Motor neuron (in vitro differentiated cells): ENCODE measurements at regions not wholly inside any gene's neighbourhood (a gene's known extent, or its start where the extent isn't known, plus 50 kb on each side); places are given as distances from the start of the nearest gene placed in this dataset.
"Not testable (repeated sequence)": the region's sequence is repeated elsewhere in the genome, so short reads cannot be mapped to it uniquely, and the experiment has no call there.

ENCODE experiments used
- ATAC-seq, 8 experiments: fragments of 200-7000 bp; cut with Tn5 transposase; replicated peaks in 6 of 8; 2 replicates each; pipeline ENCODE4 v1.8.0; 2021; ENCODE audit warnings: mild to moderate bottlenecking in 8 of 8, moderate library complexity in 8 of 8
- H3K27ac ChIP-seq, 2 donors: fragments of 250-450 bp; sonication (Bioruptor Pico); 2 replicates each; pipeline ENCODE4 v1.9.0; 2021; ENCODE audit warnings: antibody characterized with exemption in 2 of 2, mild to moderate bottlenecking in 2 of 2, moderate library complexity in 1 of 2
- H3K4me1 ChIP-seq, 2 donors: fragments of 250-450 bp; sonication (Bioruptor Pico); replicated peaks in 1 of 2; 2 replicates each; pipeline ENCODE4 v1.6.1; 2021; ENCODE audit warnings: antibody characterized with exemption in 2 of 2, mild to moderate bottlenecking in 2 of 2, moderate library complexity in 1 of 2
- H3K4me3 ChIP-seq, 5 donors: fragments of 250-450 bp; sonication (Bioruptor Pico); 2 replicates each; pipeline ENCODE4 v1.9.0; 2021; ENCODE audit warnings: antibody characterized with exemption in 5 of 5, mild to moderate bottlenecking in 5 of 5, moderate library complexity in 4 of 5
- WGBS, 10 experiments: fragments of 450-650 bp; shearing (Covaris generic); methylation state at CpG; one replicate each; pipeline ENCODE4 v1.0.0; 2022; 5-methylcytosine and 5-hydroxymethylcytosine counted together
- in situ Hi-C, 9 experiments: fragments of 400-800 bp; cut with MboI; loops; one replicate each; pipeline ENCODE4 v1.15.0; 2021; ENCODE audit warnings: low sequenced_read_pairs in 9 of 9, low pct_unique_long_range_greater_than_20kb in 2 of 9; ENCODE audit not compliant: unreplicated experiment in 9 of 9

DNA sequence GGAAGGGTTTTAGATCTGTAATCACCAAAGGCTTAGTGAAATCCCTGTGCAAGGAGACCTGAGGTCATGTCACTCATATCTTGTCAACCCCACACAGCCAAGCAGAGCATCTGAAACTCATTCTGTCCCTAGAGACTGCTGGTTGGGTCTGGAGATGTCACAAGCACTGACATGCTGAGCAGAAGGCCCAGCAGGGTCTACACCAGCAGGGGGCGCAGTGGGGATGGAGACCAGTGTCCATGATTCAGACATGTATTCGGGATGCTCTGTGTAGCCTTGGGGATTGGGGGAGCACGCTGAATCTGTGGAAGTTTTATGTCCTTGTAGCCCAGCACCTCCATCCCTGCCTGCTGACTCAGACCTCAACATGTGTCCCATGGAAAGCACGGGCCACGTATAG lies 1247.3 kb downstream of the RPIA start:
- in situ Hi-C loops, H3K4me1 ChIP-seq, H3K27ac ChIP-seq, H3K4me3 ChIP-seq: not testable (repeated sequence)
- WGBS, 10 experiments, result 18% methylated on average over 2 of the region's 5 CpGs; no CpG with 5 or more reads in 9 of the 10 experiments
- ATAC-seq, result peak in 3 of 8 experiments; percentile 83 to 96 (median 89)

DNA sequence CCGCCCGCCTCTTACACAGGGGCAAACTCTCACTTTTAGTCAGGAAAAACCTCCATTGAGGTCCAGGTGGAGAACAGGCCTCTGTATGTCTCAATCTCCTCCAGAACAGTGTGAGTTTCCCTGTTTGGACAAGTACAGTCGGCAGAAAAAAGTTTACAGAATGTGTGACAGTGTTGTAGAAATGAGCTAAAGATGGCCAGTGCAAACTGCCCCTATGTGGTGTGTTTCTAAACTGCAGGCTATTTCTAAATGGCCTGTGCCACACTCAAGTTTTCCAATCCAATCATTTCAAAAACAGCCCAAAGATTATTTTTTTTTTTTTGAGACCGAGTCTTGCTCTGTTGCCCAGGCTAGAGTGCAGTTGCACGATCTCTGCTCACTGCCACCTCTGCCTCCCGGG lies 1252.8 kb downstream of the RPIA start:
- no CpG with 5 or more reads among the region's 6 CpGs for WGBS, 10 experiments
- H3K4me1 ChIP-seq, H3K4me3 ChIP-seq, in situ Hi-C loops, H3K27ac ChIP-seq: not testable (repeated sequence)
- peak in 3 of 8 experiments; percentile 35 to 57 (median 41) for ATAC-seq

DNA sequence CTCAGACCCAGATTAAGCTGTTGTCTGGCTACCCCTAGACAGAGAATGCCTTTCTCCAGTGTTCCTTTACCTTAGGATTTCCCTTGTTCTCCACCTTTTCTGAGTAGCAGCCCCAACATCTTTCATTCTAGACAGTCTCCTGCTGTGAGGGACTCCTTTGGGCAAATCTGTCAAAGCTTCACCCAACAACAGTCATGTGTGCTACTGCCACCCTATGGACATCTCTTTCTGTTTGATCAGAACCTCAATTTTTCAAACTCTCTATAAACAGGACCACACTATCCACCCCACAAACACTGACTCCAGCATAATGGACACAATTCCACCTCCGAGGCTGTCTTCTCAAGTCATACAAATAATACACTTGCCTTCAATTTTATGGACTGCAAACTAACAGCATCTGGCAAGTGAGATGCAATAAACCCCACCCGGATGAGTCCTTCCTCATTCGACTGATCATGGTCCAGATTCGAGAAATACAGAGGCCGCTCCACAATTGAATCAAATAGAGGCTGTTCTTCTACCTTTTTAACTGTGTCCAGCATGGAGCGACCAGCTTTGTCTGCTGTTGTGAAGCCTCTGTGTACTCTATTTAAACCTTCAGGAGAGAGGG lies 1253.6 kb downstream of the RPIA start:
- peak in 3 of 8 experiments; percentile 26 to 46 (median 44) for ATAC-seq

DNA sequence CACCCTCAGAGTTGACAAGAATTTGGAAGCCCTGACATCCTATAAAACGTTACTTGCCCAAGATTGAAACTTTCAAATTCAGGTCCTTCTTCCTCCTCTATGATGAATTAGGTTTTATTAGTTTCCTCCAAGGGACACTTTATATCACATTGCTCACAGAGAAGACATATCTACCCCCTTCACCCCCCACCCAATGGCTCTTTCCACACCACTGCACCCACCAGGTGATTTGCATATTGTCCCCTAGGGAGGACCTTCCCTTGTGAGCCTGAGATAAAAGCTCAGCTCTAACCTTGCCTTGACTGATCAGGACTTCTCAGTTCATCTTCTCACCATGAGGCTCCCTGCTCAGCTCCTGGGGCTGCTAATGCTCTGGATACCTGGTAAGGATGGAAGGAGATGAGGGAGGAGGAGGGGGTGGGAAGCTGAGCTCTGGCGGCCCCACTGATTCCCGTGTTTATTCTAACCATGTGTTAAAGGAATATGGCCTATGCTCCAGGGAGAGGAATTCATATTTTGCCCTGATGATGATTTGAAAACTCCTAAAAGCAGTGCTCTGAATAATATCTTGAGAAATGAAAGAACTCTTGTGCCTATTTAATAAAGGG lies 1255.8 kb downstream of the RPIA start:
- H3K27ac ChIP-seq, in situ Hi-C loops, H3K4me3 ChIP-seq, H3K4me1 ChIP-seq, ATAC-seq: not testable (repeated sequence)
- 0% methylated on average over 2 of the region's 3 CpGs; no CpG with 5 or more reads in 9 of the 10 experiments for WGBS, 10 experiments

More for the DNA sequence above, 1253.6 kb downstream of the RPIA start:
- H3K4me3 ChIP-seq, in situ Hi-C loops, H3K4me1 ChIP-seq, H3K27ac ChIP-seq: not testable (repeated sequence)
- no CpG with 5 or more reads among the region's 6 CpGs for WGBS, 10 experiments

DNA sequence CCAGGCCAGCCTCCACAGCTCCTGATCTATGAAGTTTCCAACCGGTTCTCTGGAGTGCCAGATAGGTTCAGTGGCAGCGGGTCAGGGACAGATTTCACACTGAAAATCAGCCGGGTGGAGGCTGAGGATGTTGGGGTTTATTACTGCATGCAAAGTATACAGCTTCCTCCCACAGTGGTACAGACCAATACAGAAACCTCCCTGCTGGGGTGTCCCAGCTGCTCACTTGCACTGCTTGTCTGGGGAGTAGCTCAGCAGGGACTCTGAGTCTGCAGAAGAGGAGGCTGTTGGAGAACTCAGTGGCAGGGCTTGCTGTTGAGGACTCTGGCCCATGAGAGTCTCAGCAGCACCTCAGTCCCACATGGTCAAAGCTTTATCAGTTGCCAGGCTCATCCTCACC lies 1256.6 kb downstream of the RPIA start:
- H3K27ac ChIP-seq, in situ Hi-C loops, H3K4me1 ChIP-seq, ATAC-seq, H3K4me3 ChIP-seq: not testable (repeated sequence)
- WGBS, 10 experiments, result 43% methylated on average over 1 of the region's 3 CpGs; no CpG with 5 or more reads in 9 of the 10 experiments

DNA sequence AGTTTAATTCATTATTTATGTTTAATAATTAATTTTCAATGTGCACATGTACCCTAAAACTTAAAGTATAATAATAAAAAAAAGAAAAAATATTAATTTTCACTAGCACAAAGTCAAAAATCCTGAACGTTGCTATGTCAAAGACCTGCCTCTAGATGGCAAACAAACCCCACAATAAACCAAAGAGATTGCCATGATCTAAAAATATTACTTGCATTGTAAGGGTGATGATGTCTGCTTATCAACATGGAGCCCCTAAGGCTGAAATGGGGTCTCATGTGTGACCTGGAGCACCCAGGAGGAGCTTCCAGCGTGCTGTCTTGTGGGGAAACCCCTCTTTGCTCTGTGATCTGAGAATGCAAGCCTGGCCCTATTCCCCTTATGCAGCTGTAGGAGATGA lies 1259.3 kb downstream of the RPIA start:
- H3K4me3 ChIP-seq, H3K27ac ChIP-seq, in situ Hi-C loops, ATAC-seq, H3K4me1 ChIP-seq: not testable (repeated sequence)
- no CpG with 5 or more reads among the region's 2 CpGs for WGBS, 10 experiments

DNA sequence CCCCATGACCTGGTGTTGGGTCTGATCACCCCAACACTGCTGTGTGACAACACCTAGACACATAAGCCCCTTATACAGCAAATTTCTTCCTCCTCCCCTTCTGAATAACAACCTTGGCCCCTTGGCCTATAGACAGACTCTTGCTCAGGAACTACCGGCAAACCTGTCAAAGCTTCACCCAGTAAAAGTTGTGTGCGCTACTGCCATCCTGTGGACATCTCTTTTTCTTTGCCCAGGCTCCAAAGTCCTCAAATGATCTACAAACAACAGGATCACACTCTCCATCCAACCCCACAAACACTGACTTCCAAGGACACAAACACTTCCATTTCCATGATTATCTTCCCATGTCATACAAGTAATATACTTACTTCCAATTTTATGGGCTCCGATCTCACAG lies 1265.8 kb downstream of the RPIA start:
- in situ Hi-C loops, result not testable (repeated sequence)
- peak in 1 of 8 experiments; percentile 36 for ATAC-seq
- WGBS, 10 experiments, result 10 to 100% (median 80%) methylated on average over 1 to 2 of the region's 3 CpGs; no CpG with 5 or more reads in 7 of the 10 experiments

DNA sequence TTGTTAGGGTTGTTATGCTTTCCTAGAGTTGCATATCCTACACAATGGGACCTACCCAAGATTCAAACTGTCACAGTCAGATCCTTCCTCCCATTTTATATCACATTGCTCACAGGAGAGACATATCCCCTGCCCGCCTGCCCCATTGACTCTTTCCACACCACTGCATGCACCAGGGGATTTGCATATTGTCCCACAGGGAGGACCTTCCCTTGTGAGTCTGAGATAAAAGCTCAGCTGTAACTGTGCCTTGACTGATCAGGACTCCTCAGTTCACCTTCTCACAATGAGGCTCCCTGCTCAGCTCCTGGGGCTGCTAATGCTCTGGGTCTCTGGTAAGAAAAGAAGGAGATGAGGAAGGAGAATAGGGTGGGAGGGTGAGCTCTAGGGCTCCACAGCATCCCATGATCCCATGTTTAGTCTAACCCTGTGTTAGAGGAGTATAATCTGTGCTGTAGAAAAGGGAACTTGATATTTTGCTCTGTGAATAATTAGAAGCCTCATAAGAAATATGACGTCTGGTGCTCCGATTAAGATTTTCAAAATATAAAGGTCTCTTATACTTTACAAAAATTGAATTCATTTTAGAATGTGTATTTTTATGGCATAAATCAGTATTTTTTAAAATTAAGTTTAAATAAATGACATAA lies 1268.4 kb downstream of the RPIA start:
- ATAC-seq, result peak in 2 of 8 experiments; percentile 22 to 63

More for the DNA sequence above, 1265.8 kb downstream of the RPIA start:
- not testable (repeated sequence) for H3K4me3 ChIP-seq, H3K4me1 ChIP-seq, H3K27ac ChIP-seq

DNA sequence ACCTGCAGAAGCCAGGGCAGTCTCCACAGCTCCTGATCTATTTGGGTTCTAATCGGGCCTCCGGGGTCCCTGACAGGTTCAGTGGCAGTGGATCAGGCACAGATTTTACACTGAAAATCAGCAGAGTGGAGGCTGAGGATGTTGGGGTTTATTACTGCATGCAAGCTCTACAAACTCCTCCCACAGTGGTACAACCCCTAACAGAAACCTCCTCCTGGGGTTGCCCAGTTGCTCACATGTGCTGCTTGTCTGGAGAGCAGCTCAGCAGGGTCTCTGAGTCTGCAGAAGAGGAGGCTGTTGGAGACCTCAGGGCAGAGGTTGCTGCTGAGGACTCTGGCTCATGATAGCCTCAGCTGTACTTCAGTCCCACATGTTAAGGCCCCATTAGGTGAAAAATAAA lies 1269.1 kb downstream of the RPIA start:
- ATAC-seq, H3K4me3 ChIP-seq, H3K4me1 ChIP-seq, H3K27ac ChIP-seq, in situ Hi-C loops: not testable (repeated sequence)
- no CpG with 5 or more reads among the region's 2 CpGs for WGBS, 10 experiments

More for the DNA sequence above, 1268.4 kb downstream of the RPIA start:
- H3K4me3 ChIP-seq, in situ Hi-C loops, H3K4me1 ChIP-seq, H3K27ac ChIP-seq: not testable (repeated sequence)
- no CpG with 5 or more reads among the region's 3 CpGs for WGBS, 10 experiments

DNA sequence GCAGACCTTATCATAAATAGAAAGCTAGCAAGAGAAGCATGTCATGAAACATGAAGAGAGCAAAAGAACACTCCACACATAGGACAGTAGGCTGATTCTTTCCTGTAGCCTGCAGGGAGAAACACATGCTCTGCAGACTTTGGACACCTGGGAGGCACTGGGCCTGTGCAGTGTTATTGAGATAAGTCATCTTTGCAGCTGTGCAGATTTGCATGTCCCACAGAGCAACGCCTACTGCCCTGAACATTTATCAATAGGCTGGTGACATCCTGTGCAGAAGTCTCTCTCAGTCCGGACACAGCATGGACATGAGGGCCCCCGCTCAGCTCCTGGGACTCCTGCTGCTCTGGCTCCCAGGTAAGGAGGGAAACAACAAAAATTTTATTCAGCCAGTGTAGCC lies 1277.1 kb downstream of the RPIA start:
- peak in 3 of 8 experiments; percentile 35 to 96 (median 94) for ATAC-seq
- H3K27ac ChIP-seq, H3K4me3 ChIP-seq, H3K4me1 ChIP-seq, in situ Hi-C loops: not testable (repeated sequence)
- 45% methylated on average over 3 of the region's 3 CpGs; no CpG with 5 or more reads in 9 of the 10 experiments for WGBS, 10 experiments

DNA sequence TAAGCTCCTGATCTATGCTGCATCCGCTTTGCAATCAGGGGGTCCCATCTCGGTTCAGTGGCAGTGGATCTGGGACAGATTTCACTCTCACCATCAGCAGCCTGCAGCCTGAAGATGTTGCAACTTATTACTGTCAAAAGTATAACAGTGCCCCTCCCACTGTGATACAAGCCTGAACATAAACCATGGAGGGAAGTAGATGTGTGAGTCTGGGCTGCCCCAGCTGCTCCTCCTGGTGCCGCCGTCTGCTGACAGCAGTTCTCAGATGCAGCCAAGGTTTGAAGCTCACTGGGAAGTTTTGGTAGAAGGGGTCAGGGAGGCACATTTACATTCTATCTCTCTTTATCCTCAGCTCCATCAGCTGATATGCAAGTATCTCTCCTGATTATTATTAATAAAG lies 1277.7 kb downstream of the RPIA start:
- peak in 2 of 8 experiments; percentile 69 to 82 for ATAC-seq
- H3K4me1 ChIP-seq, in situ Hi-C loops: not testable (repeated sequence)

DNA sequence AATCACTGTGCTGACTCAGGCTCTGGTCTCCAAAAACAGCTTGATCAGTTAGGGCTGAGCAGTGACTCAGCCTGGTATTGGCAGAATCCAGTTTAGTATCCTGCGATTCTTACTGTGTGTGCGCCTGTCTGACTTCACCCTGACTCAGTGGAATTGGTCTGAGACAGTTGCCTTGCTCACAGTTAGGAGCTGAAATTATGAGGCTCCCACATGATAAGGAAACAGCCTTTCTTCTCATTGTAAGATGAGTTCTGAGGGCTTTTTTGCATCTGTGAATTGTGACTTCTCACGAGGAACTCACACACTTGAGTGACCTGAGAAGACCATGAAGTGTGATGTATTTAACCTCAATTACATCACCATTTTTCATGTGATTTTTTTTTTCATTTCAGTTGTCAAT lies 1282.4 kb downstream of the RPIA start:
- H3K27ac ChIP-seq, in situ Hi-C loops, H3K4me1 ChIP-seq, H3K4me3 ChIP-seq: not testable (repeated sequence)
- no CpG with 5 or more reads among the region's 3 CpGs for WGBS, 10 experiments
- ATAC-seq, result peak in 2 of 8 experiments; percentile 69 to 88

More for the DNA sequence above, 1277.7 kb downstream of the RPIA start:
- WGBS, 10 experiments, result no CpG with 5 or more reads among the region's 4 CpGs
- H3K27ac ChIP-seq, H3K4me3 ChIP-seq: not testable (repeated sequence)

DNA sequence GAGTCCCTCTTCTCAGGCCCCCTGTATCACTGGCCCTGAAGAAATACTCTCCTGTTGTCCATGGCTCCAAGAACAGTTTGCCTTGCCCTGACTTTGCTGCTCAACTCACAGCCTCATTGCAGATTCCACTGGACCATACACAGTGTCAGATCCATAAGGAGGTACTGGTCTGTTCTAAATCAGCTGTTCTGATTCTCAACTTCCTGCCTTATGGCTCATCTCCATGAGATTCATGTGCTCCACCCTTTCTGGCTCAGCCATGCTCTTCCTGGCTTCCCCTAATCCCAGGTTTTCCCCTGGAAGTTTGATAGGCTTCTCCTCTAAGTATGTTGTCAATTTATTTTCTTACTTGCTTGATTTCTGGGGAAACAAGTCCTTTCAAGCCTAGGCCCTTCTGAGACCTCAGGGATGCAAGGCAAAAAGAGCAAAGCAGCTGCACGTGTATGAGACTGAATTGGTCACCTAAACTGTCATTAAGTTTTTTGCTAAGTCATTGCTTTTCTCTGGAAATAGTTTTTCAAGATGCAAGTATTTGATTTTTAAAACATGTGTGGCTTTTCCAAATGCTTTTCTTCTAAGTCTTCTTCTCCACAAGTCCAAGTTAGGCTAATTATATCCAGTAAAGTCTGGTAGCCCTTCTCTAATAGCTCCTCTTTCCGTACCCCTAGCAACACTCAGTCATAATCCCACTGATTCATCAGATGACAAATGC lies 1288.5 kb downstream of the RPIA start:
- H3K4me3 ChIP-seq, in situ Hi-C loops, H3K4me1 ChIP-seq, H3K27ac ChIP-seq: not testable (repeated sequence)
- peak in 2 of 8 experiments; percentile 72 to 80 for ATAC-seq
- WGBS, 10 experiments, result 0 to 33% (median 20%) methylated on average over 1 of the region's 2 CpGs; no CpG with 5 or more reads in 7 of the 10 experiments
